AG04449 (cell line): ENCODE measurements at regions not wholly inside any gene's neighbourhood (a gene's known extent, or its start where the extent isn't known, plus 50 kb on each side); places are given as distances from the start of the nearest gene placed in this dataset.
"Not testable (repeated sequence)": the region's sequence is repeated elsewhere in the genome, so short reads cannot be mapped to it uniquely, and the experiment has no call there.

Experiments used
- CTCF ChIA-PET: fragments of 350-600 bp; formaldehyde crosslinking; extraction: SDS; loops from one replicate; lab custom pipeline; 2021; ENCODE audit warnings: antibody characterized with exemption; lab: Yijun Ruan, JAX
- POLR2A ChIA-PET: fragments of 400-600, 350-600 bp; formaldehyde crosslinking; extraction: SDS; loops from one replicate; lab custom pipeline; 2020; ENCODE audit warnings: antibody characterized with exemption, inconsistent platforms; lab: Yijun Ruan, JAX
- DNase-seq: peaks from one replicate; pipeline ENCODE4 v3.0.0-alpha.2; 2010; ENCODE audit warnings: low read depth, low spot score
- H3K4me3 ChIP-seq: 2 replicates; pipeline ENCODE4 v1.5.1; 2011; ENCODE audit warnings: low read depth, mild to moderate bottlenecking, control low read depth, low read length
- TF ChIP-seq, protein P1 (sequence below): IDR thresholded peaks from one replicate; pipeline ENCODE4 v1.5.1; 2011; ENCODE audit warnings: mild to moderate bottlenecking, moderate library complexity, low read length, control low read depth, inconsistent platforms; ENCODE audit not compliant: insufficient read depth; ENCODE audit errors: missing control alignments

DNA sequence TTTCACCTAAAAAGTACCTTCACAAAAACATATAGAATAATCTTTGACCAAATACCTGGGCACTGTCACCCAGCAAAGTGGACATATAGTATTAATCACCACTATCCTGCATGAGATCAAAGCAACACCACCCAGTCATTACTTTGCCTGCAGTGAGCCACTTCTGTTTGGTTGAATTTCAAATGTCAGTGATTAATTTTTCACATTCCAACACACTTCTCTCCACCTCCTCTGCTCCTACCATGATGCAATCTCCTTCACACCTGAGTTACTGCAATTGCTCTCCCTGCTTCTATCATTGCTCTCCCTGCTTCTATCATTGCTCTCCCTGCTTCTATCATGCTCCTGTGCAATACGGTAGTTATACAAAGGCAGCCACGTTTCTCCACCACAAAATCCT lies 106.1 kb upstream of the NETO1 start:
- POLR2A ChIA-PET: no interaction called here

DNA sequence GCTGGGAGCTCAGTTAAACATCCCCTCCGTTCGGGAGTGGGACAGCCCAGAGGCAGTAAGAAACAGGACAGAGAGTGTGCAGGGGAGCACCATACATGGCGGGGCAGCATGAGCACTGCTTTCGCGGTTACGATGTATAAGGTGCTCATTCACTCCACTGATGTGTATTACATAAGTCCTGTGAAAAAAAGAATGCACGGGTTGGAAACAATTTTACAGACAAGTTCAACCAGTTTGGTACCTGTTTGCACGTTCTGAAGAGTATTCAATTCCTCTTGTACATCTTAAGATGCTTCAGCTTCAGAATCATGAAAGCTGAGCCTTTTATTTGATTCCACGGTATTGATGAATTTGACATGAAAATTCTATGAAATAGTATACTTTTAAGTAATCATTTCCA lies 97.8 kb upstream of the NETO1 start:
- CTCF ChIA-PET: no interaction called here
- TF ChIP-seq, protein P1, sequence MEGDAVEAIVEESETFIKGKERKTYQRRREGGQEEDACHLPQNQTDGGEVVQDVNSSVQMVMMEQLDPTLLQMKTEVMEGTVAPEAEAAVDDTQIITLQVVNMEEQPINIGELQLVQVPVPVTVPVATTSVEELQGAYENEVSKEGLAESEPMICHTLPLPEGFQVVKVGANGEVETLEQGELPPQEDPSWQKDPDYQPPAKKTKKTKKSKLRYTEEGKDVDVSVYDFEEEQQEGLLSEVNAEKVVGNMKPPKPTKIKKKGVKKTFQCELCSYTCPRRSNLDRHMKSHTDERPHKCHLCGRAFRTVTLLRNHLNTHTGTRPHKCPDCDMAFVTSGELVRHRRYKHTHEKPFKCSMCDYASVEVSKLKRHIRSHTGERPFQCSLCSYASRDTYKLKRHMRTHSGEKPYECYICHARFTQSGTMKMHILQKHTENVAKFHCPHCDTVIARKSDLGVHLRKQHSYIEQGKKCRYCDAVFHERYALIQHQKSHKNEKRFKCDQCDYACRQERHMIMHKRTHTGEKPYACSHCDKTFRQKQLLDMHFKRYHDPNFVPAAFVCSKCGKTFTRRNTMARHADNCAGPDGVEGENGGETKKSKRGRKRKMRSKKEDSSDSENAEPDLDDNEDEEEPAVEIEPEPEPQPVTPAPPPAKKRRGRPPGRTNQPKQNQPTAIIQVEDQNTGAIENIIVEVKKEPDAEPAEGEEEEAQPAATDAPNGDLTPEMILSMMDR: no peak
- POLR2A ChIA-PET: no interaction called here
- no peak for DNase-seq
- H3K4me3 ChIP-seq: no peak overlapping the region

More for the DNA sequence above, 106.1 kb upstream of the NETO1 start:
- H3K4me3 ChIP-seq: no peak overlapping the region
- TF ChIP-seq, protein P1: no peak
- CTCF ChIA-PET: no interaction called here
- DNase-seq: no peak

DNA sequence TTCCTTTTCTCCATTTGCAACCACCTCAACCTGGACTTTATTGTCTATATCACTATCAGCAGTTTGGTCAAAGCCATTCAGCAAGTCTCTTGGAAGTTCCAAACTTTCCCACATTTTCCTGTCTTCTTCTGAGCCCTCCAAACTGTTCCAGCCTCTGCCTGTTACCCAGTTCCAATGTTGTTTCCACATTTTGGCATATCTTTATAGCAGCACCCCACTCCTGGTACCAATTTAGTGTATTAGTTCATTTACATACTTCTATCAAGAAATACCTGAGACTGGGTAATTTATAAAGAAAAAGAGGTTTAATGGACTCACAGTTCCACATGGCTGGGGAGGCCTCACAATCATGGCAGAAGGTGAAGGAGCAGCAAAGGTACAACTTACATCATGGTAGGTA lies 90.4 kb upstream of the NETO1 start:
- DNase-seq, POLR2A ChIA-PET, CTCF ChIA-PET, H3K4me3 ChIP-seq: not testable (repeated sequence)

DNA sequence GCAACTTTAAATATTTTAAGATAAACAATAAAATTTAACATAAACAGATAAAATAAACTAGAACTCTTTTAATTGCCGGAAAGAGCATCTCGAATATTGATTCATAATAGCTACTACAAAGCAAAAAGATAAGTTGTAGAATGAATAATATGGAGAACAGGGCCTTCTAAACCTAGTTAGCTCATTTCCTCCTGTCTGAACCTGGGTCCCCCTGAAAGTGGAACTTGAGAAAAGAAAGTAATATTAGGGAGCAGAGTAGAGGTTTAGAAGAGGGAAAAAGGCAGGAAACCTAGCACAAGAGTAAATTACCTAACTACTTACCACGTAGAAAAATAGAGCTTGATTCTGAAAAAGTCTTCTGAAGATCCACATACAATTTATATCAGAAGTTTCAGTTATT lies 80.7 kb upstream of the NETO1 start:
- CTCF ChIA-PET: no interaction called here
- POLR2A ChIA-PET: no interaction called here
- TF ChIP-seq, protein P1: no peak
- no peak overlapping the region for H3K4me3 ChIP-seq
- no peak for DNase-seq

DNA sequence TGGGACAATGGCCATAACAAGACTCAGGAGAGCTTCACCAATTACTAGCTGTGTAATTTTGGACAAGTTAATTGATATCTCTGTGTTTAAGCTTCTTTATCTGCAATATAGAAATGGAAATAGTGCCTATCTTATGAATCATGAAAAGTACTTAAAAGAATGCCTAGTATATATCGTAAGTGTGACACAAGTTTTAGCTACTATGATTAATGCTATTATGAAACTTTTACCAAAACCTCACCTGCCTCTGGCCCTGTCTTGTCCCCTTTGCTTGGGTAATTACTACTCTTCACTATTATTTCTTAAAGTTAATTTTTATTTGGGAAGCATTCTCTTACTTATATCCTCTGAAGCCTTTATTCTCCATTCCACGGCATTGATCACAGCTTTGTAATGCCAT lies 75.0 kb upstream of the NETO1 start:
- ChIA-PET POLR2A (no interaction called here), CTCF (no interaction called here)
- no peak for DNase-seq
- no peak overlapping the region for H3K4me3 ChIP-seq
- TF ChIP-seq, protein P1: no peak

DNA sequence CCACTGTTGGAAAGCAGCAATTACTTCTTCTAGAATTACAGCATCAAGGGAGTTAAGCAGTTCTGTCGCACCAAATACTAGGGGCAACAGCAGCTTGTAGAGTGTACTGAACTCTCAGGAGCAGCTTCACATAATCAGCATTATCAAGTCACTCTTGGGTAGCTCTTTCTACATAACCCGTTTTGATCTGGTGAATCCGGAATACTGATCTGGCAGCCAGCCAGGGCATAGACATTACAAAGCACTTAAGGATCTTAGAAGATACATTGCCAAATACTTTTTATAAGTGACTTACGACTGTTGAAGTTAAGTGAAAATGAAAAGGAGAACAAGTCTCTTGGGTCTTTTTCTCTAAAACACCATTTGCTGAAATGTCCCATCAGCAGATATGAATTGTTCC lies 73.2 kb upstream of the NETO1 start:
- ChIA-PET POLR2A (no interaction called here), CTCF (no interaction called here)
- DNase-seq: no peak
- TF ChIP-seq, protein P1: no peak
- no peak overlapping the region for H3K4me3 ChIP-seq

DNA sequence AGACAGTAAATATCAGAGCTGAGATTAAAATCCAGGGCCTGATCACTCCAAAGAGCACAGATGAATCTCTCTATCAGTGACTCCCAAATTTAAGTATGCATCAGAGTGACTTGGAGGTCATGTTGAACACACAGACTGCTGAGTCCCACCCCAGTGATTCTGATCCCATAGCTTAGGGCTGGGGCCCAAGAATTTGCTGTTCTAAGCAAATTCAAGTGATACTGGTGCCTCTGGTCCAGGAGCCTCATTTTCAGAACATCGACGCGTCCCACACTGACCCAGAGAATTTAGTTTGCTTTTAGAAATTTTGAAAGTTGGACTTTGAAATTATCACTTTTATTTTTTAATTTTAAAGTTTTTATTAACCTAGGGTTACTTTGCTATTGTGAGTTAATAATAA lies 72.7 kb upstream of the NETO1 start:
- no peak for DNase-seq
- H3K4me3 ChIP-seq: no peak overlapping the region
- CTCF ChIA-PET: no interaction called here
- POLR2A ChIA-PET: no interaction called here
- TF ChIP-seq, protein P1: no peak
